ENCODE measurements at regions not wholly inside any gene's neighbourhood (a gene's known extent, or its start where the extent isn't known, plus 50 kb on each side); places are given as distances from the start of the nearest gene placed in this dataset.

DNA sequence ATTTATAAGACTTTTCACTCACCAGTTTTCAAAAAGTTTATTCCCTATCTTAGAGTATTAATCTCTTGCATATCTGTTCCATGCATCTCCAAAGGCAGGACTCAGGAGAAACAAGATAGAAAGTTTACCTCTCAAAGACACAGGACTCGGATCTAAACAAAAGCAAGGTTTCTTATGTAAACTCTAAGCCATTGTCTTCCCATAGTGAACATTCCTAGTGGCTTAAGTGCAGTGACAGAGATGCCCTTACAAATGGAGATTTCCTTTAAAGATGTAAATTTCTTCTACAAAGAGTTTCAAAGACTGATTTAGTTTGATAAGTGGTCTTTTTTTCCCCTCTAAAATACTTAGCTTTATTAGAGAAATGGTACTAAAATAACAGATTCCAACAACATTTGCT is 209.8 kb downstream of the ACTR3B start:
- intact Hi-C loops (cut with micrococcal nuclease; ENCODE audit: unreplicated experiment) = no loop called here
- CTCF ChIA-PET (ENCODE audit: unreplicated experiment) = no interaction called here
- Histone ChIP-seq H3K4me3 (ENCODE audit: low read depth, low read length, poor library complexity, severe bottlenecking) (no peak overlapping the region), H3K4me1 (ENCODE audit: insufficient read depth, low read length, poor library complexity, severe bottlenecking) (no peaks in the 10 kb centered on the region), H3K4me2 (ENCODE audit: low read length) (no peak overlapping the region), H3K79me2 (ENCODE audit: insufficient read depth, low read depth, low read length) (no peaks in the 10 kb centered on the region), H2AFZ (ENCODE audit: low read length) (no peak overlapping the region), H4K20me1 (ENCODE audit: insufficient read depth, low read length) (no peaks in the 10 kb centered on the region), H3K9me2 (ENCODE audit: insufficient read depth, low read length) (no peaks in the 10 kb centered on the region), H3K27ac (ENCODE audit: low read depth, low read length, poor library complexity, severe bottlenecking) (no peak overlapping the region), H3K9me3 (ENCODE audit: low read length) (no peaks in the 10 kb centered on the region), H3K36me3 (ENCODE audit: insufficient read depth, low read length) (no peaks in the 10 kb centered on the region)
- no peak for DNase-seq (ENCODE audit: low spot score)
- POLR2A ChIA-PET = no interaction called here
- no TSS peak for BruUV-seq (replicated peaks)
- TF ChIP-seq, protein P1, sequence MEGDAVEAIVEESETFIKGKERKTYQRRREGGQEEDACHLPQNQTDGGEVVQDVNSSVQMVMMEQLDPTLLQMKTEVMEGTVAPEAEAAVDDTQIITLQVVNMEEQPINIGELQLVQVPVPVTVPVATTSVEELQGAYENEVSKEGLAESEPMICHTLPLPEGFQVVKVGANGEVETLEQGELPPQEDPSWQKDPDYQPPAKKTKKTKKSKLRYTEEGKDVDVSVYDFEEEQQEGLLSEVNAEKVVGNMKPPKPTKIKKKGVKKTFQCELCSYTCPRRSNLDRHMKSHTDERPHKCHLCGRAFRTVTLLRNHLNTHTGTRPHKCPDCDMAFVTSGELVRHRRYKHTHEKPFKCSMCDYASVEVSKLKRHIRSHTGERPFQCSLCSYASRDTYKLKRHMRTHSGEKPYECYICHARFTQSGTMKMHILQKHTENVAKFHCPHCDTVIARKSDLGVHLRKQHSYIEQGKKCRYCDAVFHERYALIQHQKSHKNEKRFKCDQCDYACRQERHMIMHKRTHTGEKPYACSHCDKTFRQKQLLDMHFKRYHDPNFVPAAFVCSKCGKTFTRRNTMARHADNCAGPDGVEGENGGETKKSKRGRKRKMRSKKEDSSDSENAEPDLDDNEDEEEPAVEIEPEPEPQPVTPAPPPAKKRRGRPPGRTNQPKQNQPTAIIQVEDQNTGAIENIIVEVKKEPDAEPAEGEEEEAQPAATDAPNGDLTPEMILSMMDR (conservative IDR thresholded peaks at IDR 0.05; ENCODE audit: low read length) = no peak
- no peak for TF ChIP-seq EZH2phosphoT487 (IDR thresholded peaks at IDR 0.05; ENCODE audit: borderline replicate concordance, low read depth, low read length)

DNA sequence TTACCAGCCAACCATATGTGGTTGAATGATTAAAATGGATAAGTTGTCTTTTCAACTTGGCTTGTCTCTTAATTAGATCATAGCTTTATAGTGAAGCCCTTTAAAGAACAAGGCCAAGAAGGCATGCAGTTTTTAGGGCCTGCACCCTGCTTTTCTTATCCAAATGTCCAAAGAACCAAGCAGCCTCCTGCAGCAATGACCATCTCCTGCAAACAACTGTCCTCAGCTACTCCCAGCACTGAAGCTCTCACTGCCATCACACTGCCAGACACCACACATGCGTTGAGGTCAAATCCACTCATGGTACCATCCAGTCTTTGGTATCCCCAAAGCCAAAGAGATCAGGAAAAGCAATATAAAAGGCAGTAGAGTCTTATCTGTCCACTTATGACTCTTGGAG is 210.3 kb downstream of the ACTR3B start:
- no peak overlapping the region for H3K27ac ChIP-seq (ENCODE audit: low read depth, low read length, poor library complexity, severe bottlenecking)
- no peak overlapping the region for H3K4me2 ChIP-seq (ENCODE audit: low read length)
- H3K36me3 ChIP-seq (ENCODE audit: insufficient read depth, low read length) = no peaks in the 10 kb centered on the region
- H3K79me2 ChIP-seq (ENCODE audit: insufficient read depth, low read depth, low read length) = no peaks in the 10 kb centered on the region
- no peaks in the 10 kb centered on the region for H3K4me1 ChIP-seq (ENCODE audit: insufficient read depth, low read length, poor library complexity, severe bottlenecking)
- TF ChIP-seq EZH2phosphoT487 (IDR thresholded peaks at IDR 0.05; ENCODE audit: borderline replicate concordance, low read depth, low read length) = no peak
- TF ChIP-seq, protein P1 (conservative IDR thresholded peaks at IDR 0.05; ENCODE audit: low read length) = no peak
- H3K9me3 ChIP-seq (ENCODE audit: low read length) = no peaks in the 10 kb centered on the region
- H3K9me2 ChIP-seq (ENCODE audit: insufficient read depth, low read length) = no peaks in the 10 kb centered on the region
- ChIA-PET POLR2A (no interaction called here), CTCF (ENCODE audit: unreplicated experiment) (no interaction called here)
- H3K4me3 ChIP-seq (ENCODE audit: low read depth, low read length, poor library complexity, severe bottlenecking) = no peak overlapping the region
- intact Hi-C loops (cut with micrococcal nuclease; ENCODE audit: unreplicated experiment) = no loop called here
- BruUV-seq (replicated peaks) = no TSS peak
- H2AFZ ChIP-seq (ENCODE audit: low read length) = no peak overlapping the region
- no peak for DNase-seq (ENCODE audit: low spot score)
- H4K20me1 ChIP-seq (ENCODE audit: insufficient read depth, low read length) = no peaks in the 10 kb centered on the region

DNA sequence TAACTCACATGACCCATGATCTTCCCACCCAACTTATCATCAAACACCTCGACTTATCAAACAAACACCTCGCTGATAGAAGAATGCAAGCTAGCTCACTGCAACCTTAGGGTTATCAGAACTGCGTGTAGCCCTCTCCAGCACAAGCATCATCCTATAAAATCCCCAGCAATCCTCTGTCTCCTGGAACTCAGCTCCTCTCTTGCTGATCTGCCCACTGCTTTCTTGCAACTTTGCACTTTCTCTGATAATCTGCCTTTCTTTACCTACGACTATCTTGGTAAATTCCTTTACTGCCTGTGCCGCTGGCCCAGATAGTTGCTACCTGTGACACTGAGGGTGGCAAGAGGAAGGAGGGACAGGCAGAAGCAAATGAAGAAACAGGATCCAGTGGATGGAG is 210.9 kb downstream of the ACTR3B start:
- Histone ChIP-seq H2AFZ (ENCODE audit: low read length) (no peak overlapping the region), H3K9me3 (ENCODE audit: low read length) (no peaks in the 10 kb centered on the region), H3K9me2 (ENCODE audit: insufficient read depth, low read length) (no peaks in the 10 kb centered on the region), H3K79me2 (ENCODE audit: insufficient read depth, low read depth, low read length) (no peaks in the 10 kb centered on the region), H3K4me3 (ENCODE audit: low read depth, low read length, poor library complexity, severe bottlenecking) (no peak overlapping the region), H3K4me2 (ENCODE audit: low read length) (no peak overlapping the region), H3K27ac (ENCODE audit: low read depth, low read length, poor library complexity, severe bottlenecking) (no peak overlapping the region), H3K36me3 (ENCODE audit: insufficient read depth, low read length) (no peaks in the 10 kb centered on the region), H3K4me1 (ENCODE audit: insufficient read depth, low read length, poor library complexity, severe bottlenecking) (no peaks in the 10 kb centered on the region), H4K20me1 (ENCODE audit: insufficient read depth, low read length) (no peaks in the 10 kb centered on the region)
- intact Hi-C loops (cut with micrococcal nuclease; ENCODE audit: unreplicated experiment) = no loop called here
- BruUV-seq (replicated peaks) = no TSS peak
- ChIA-PET POLR2A (no interaction called here), CTCF (ENCODE audit: unreplicated experiment) (no interaction called here)
- no peak for TF ChIP-seq EZH2phosphoT487 (IDR thresholded peaks at IDR 0.05; ENCODE audit: borderline replicate concordance, low read depth, low read length)
- TF ChIP-seq, protein P1 (conservative IDR thresholded peaks at IDR 0.05; ENCODE audit: low read length) = no peak
- DNase-seq (ENCODE audit: low spot score) = no peak
